HepG2 (cell line): ENCODE measurements at regions not wholly inside any gene's neighbourhood (a gene's known extent, or its start where the extent isn't known, plus 50 kb on each side); places are given as distances from the start of the nearest gene placed in this dataset.

Source experiments
- ATAC-seq: fragments of 200-7000 bp; cut with Tn5 transposase; 3 replicates; pipeline ENCODE4 v1.9.1; 2020; ENCODE audit warnings: mild to moderate bottlenecking, moderate library complexity
- BruUV-seq: library from RNA; stranded (reverse); fragments of 400-500 nt; replicated peaks from 2 replicates; lab custom pipeline; 2021; lab: Mats Ljungman, UMichigan
- CTCF ChIA-PET: fragments of 300-600 bp; formaldehyde crosslinking; extraction: SDS; loops from one replicate; lab custom pipeline; 2021; ENCODE audit warnings: low total read pairs, inconsistent platforms, low intra/inter-chr PET ratio; lab: Yijun Ruan, JAX
- POLR2A ChIA-PET: fragments of 350-600 bp; sonication (Branson Sonifier 250); formaldehyde crosslinking; loops from one replicate; lab custom pipeline; 2020; ENCODE audit warnings: antibody characterized with exemption, inconsistent platforms; lab: Yijun Ruan, JAX
- DNase-seq: peaks from one replicate; pipeline ENCODE4 v3.0.0-alpha.2; 2015; ENCODE audit warnings: low spot score
- FAIRE-seq: peaks from 3 replicates; lab custom pipeline; 2011; peaks lifted over from hg19 to GRCh38; lab: Jason Lieb, UNC
- H2AFZ ChIP-seq: one replicate; pipeline ENCODE4 v1.6.1; 2011; ENCODE audit warnings: low read length, inconsistent platforms
- H3K27ac ChIP-seq: fragments of 300-600 bp; 3 replicates; pipeline ENCODE4 v1.8.0; 2011; ENCODE audit warnings: mixed run types, mild to moderate bottlenecking, mixed read lengths, low read length, inconsistent platforms; ENCODE audit not compliant: insufficient read depth; ENCODE audit errors: extremely low read length
- H3K27me3 ChIP-seq, 2 experiments: fragments of 200-600 bp in 1 of 2; 2 replicates in 1 of 2; 3 replicates in 1 of 2; pipeline versions ENCODE4 v1.6.0 to v1.8.0; 2011; ENCODE audit warnings: low read length in 2 of 2, mild to moderate bottlenecking in 2 of 2, moderate library complexity in 2 of 2, inconsistent platforms in 1 of 2; ENCODE audit not compliant: insufficient read depth in 2 of 2, control insufficient read depth in 1 of 2
- H3K36me3 ChIP-seq, 2 experiments: fragments of 200-600 bp in 1 of 2; replicated peaks in 1 of 2; 2 replicates in 1 of 2; 3 replicates in 1 of 2; pipeline versions ENCODE4 v1.5.1 to v1.8.0; 2011; ENCODE audit warnings: low read length in 2 of 2, inconsistent platforms in 1 of 2; ENCODE audit not compliant: insufficient read depth in 2 of 2, control insufficient read depth in 1 of 2
- H3K4me1 ChIP-seq: 2 replicates; pipeline ENCODE4 v1.5.1; 2012; ENCODE audit warnings: low read length, inconsistent platforms; ENCODE audit not compliant: insufficient read depth
- H3K4me2 ChIP-seq: 2 replicates; pipeline ENCODE4 v1.6.0; 2011; ENCODE audit warnings: low read depth, low read length, inconsistent platforms
- H3K4me3 ChIP-seq, 3 experiments: fragments of 200-600 bp in 1 of 3; sonication (generic), shearing (Covaris generic) in 1 of 3; replicated peaks in 1 of 3; 2 replicates each; pipeline ENCODE4 v1.5.1; 2011 to 2016; ENCODE audit warnings: low read length in 3 of 3, inconsistent platforms in 2 of 3, low read depth in 2 of 3, mild to moderate bottlenecking in 2 of 3, control low read depth in 1 of 3, mixed read lengths in 1 of 3; ENCODE audit not compliant: insufficient read depth in 1 of 3
- H3K79me2 ChIP-seq: one replicate; pipeline ENCODE4 v1.6.1; 2011; ENCODE audit warnings: low read length, inconsistent platforms; ENCODE audit not compliant: insufficient read depth
- H3K9ac ChIP-seq: 2 replicates; pipeline ENCODE4 v1.6.0; 2011; ENCODE audit warnings: mild to moderate bottlenecking, low read depth, low read length, inconsistent platforms; ENCODE audit not compliant: insufficient read depth
- H3K9me3 ChIP-seq: 2 replicates; pipeline ENCODE4 v1.5.1; 2012; ENCODE audit warnings: mild to moderate bottlenecking, low read length
- H4K20me1 ChIP-seq: 2 replicates; pipeline ENCODE4 v1.6.0; 2011; ENCODE audit warnings: inconsistent platforms, mild to moderate bottlenecking, low read length, moderate library complexity; ENCODE audit not compliant: insufficient read depth
- CCDC6 ChIP-seq: sonication (generic); formaldehyde crosslinking; IDR thresholded peaks from 2 replicates; pipeline ENCODE4 v1.8.1; 2022; ENCODE audit warnings: mild to moderate bottlenecking, missing genetic modification reagents, moderate library complexity
- EEA1 ChIP-seq: sonication (generic); formaldehyde crosslinking; IDR thresholded peaks from 2 replicates; pipeline ENCODE4 v1.5.1; 2020; ENCODE audit warnings: mild to moderate bottlenecking, missing genetic modification reagents, borderline replicate concordance
- JUND ChIP-seq: sonication (generic); formaldehyde crosslinking; IDR thresholded peaks from 2 replicates; pipeline ENCODE4 v1.8.0; 2022; ENCODE audit warnings: mild to moderate bottlenecking, missing genetic modification reagents
- KAT7 ChIP-seq: IDR thresholded peaks from 2 replicates; pipeline ENCODE4 v1.6.1; 2018; ENCODE audit warnings: borderline replicate concordance, missing compliant biosample characterization
- ONECUT2 ChIP-seq: sonication (generic); formaldehyde crosslinking; IDR thresholded peaks from 2 replicates; pipeline ENCODE4 v1.4.0; 2020; ENCODE audit warnings: missing genetic modification reagents
- RCOR2 ChIP-seq: IDR thresholded peaks from 2 replicates; pipeline ENCODE4 v1.6.1; 2016; ENCODE audit warnings: missing biosample characterization, missing genetic modification reagents
- RXRA ChIP-seq: sonication (generic); formaldehyde crosslinking; IDR thresholded peaks from 2 replicates; pipeline ENCODE4 v1.5.1; 2020; ENCODE audit warnings: missing genetic modification reagents
- SP2 ChIP-seq: sonication (generic); formaldehyde crosslinking; IDR thresholded peaks from 2 replicates; pipeline ENCODE4 v1.5.1; 2020; ENCODE audit warnings: mild to moderate bottlenecking, missing genetic modification reagents
- ZNF260 ChIP-seq: sonication (generic); formaldehyde crosslinking; IDR thresholded peaks from 2 replicates; pipeline ENCODE4 v1.4.0; 2020; ENCODE audit warnings: missing genetic modification reagents, low read depth, mild to moderate bottlenecking, borderline replicate concordance
- ZNF724P ChIP-seq: sonication (generic); formaldehyde crosslinking; IDR thresholded peaks from 2 replicates; pipeline ENCODE4 v1.8.0; 2022; ENCODE audit warnings: missing genetic modification reagents, borderline replicate concordance
- ZNF770 ChIP-seq: sonication (generic); formaldehyde crosslinking; IDR thresholded peaks from 2 replicates; pipeline ENCODE4 v1.5.0; 2020; ENCODE audit warnings: mild to moderate bottlenecking, missing genetic modification reagents
- ZNF782 ChIP-seq: sonication (generic); formaldehyde crosslinking; IDR thresholded peaks from 2 replicates; pipeline ENCODE4 v1.4.0; 2020; ENCODE audit warnings: missing genetic modification reagents, mild to moderate bottlenecking, borderline replicate concordance
- ZNF891 ChIP-seq: sonication (generic); formaldehyde crosslinking; IDR thresholded peaks from 2 replicates; pipeline ENCODE4 v1.5.0; 2020; ENCODE audit warnings: mild to moderate bottlenecking, missing genetic modification reagents
- WGBS: methylation state at CpG from one replicate; pipeline ENCODE4 v1.1.6; 2017; ENCODE audit warnings: low lambda C conversion rate; 5-methylcytosine and 5-hydroxymethylcytosine counted together
- in situ Hi-C: cut with HindIII; loops from 2 replicates; pipeline ENCODE4 v1.10.0; 2017; ENCODE audit warnings: low pct_unique_long_range_greater_than_20kb; ENCODE audit not compliant: extremely low pct_ligation_motif_present
- intact Hi-C: fragments of 100-400 bp; cut with micrococcal nuclease; formaldehyde crosslinking; loops from one replicate; pipeline ENCODE4 v1.10.0; 2022; ENCODE audit not compliant: unreplicated experiment
- TF ChIP-seq, protein P1 (sequence below): sonication (generic); formaldehyde crosslinking; IDR thresholded peaks from 2 replicates; pipeline ENCODE4 v1.5.1; 2020; ENCODE audit warnings: mild to moderate bottlenecking, moderate library complexity, missing genetic modification reagents
- TF ChIP-seq, protein P2 (sequence below): sonication (generic); formaldehyde crosslinking; IDR thresholded peaks from 2 replicates; pipeline ENCODE4 v1.4.0; 2020; ENCODE audit warnings: mild to moderate bottlenecking, missing genetic modification reagents

DNA sequence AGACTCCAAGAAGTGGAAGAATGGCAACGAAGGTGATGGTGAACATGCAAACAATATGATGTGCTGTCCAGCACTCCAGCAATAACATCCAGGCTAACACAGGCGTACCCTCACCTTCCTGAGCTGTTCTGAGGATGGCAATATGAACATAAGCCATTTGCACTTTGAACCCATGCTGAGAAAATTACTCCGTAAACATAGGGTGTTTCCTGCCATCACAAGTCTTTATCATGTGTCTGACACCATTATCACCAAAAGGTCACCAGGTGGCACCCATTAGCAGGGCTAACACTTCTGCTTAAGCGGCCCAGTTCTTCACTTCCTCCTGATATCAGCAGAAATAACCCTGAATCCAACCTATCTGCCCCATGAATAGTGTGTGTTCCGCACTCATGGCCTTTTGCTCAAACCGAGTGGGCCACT lies 482.8 kb downstream of the MED13L start:
- Histone ChIP-seq H2AFZ (no peak overlapping the region), H3K4me2 (0 out of 2 replicates have a peak overlapping the region, but pooled peaks have one; percentile 16), H3K4me1 (peaks cover 12% of the 10 kb centered on the region), H3K4me3 (no peak overlapping the region), H3K27me3 (0 out of 5 replicates have a peak, but pooled peaks cover 0 to 5% of the 10 kb centered on the region in 2 experiments), H3K79me2 (no peaks in the 10 kb centered on the region), H3K27ac (no peak overlapping the region), H3K9me3 (no peaks in the 10 kb centered on the region), H4K20me1 (no peaks in the 10 kb centered on the region), H3K9ac (no peak overlapping the region), H3K36me3 (no peaks in the 10 kb centered on the region)
- WGBS = 6% methylated on average over 5 of the region's 6 CpGs
- intact Hi-C loops (no loop called here), in situ Hi-C loops (no loop called here)
- FAIRE-seq (peak; percentile 71), DNase-seq (peak; percentile 70), ATAC-seq (peak; percentile 71)
- POLR2A ChIA-PET = no interaction called here
- BruUV-seq = no TSS peak
- CTCF ChIA-PET = interaction anchor here (0.8 to 1.3 kb wide), 2 partner anchors 122 to 123 kb away, joined by 3 read pairs; no protein-coding TSS in a partner anchor
- TF ChIP-seq, protein P1, sequence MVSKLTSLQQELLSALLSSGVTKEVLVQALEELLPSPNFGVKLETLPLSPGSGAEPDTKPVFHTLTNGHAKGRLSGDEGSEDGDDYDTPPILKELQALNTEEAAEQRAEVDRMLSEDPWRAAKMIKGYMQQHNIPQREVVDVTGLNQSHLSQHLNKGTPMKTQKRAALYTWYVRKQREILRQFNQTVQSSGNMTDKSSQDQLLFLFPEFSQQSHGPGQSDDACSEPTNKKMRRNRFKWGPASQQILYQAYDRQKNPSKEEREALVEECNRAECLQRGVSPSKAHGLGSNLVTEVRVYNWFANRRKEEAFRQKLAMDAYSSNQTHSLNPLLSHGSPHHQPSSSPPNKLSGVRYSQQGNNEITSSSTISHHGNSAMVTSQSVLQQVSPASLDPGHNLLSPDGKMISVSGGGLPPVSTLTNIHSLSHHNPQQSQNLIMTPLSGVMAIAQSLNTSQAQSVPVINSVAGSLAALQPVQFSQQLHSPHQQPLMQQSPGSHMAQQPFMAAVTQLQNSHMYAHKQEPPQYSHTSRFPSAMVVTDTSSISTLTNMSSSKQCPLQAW = no peak
- no peak for TF ChIP-seq ZNF891 (CRISPR knock-in tag)
- no peak for TF ChIP-seq KAT7
- TF ChIP-seq JUND (CRISPR knock-in tag) = no peak
- TF ChIP-seq RCOR2 = no peak
- TF ChIP-seq ZNF782 (CRISPR knock-in tag) = no peak
- no peak for TF ChIP-seq ZNF724P (CRISPR knock-in tag)
- TF ChIP-seq SP2 (CRISPR knock-in tag) = no peak
- TF ChIP-seq ZNF770 (CRISPR knock-in tag) = no peak
- no peak for TF ChIP-seq ZNF260 (CRISPR knock-in tag)
- TF ChIP-seq ONECUT2 = no peak
- no peak for TF ChIP-seq RXRA (CRISPR knock-in tag)
- TF ChIP-seq EEA1 = no peak
- TF ChIP-seq CCDC6 = no peak
- TF ChIP-seq, protein P2, sequence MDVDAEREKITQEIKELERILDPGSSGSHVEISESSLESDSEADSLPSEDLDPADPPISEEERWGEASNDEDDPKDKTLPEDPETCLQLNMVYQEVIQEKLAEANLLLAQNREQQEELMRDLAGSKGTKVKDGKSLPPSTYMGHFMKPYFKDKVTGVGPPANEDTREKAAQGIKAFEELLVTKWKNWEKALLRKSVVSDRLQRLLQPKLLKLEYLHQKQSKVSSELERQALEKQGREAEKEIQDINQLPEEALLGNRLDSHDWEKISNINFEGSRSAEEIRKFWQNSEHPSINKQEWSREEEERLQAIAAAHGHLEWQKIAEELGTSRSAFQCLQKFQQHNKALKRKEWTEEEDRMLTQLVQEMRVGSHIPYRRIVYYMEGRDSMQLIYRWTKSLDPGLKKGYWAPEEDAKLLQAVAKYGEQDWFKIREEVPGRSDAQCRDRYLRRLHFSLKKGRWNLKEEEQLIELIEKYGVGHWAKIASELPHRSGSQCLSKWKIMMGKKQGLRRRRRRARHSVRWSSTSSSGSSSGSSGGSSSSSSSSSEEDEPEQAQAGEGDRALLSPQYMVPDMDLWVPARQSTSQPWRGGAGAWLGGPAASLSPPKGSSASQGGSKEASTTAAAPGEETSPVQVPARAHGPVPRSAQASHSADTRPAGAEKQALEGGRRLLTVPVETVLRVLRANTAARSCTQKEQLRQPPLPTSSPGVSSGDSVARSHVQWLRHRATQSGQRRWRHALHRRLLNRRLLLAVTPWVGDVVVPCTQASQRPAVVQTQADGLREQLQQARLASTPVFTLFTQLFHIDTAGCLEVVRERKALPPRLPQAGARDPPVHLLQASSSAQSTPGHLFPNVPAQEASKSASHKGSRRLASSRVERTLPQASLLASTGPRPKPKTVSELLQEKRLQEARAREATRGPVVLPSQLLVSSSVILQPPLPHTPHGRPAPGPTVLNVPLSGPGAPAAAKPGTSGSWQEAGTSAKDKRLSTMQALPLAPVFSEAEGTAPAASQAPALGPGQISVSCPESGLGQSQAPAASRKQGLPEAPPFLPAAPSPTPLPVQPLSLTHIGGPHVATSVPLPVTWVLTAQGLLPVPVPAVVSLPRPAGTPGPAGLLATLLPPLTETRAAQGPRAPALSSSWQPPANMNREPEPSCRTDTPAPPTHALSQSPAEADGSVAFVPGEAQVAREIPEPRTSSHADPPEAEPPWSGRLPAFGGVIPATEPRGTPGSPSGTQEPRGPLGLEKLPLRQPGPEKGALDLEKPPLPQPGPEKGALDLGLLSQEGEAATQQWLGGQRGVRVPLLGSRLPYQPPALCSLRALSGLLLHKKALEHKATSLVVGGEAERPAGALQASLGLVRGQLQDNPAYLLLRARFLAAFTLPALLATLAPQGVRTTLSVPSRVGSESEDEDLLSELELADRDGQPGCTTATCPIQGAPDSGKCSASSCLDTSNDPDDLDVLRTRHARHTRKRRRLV (CRISPR knock-in tag) = no peak
